NCI-H187 treated with DMSO at 0.1 percent for 48 hours (cell line): ENCODE measurements at regions not wholly inside any gene's neighbourhood (a gene's known extent, or its start where the extent isn't known, plus 50 kb on each side); places are given as distances from the start of the nearest gene placed in this dataset.

Source experiments
- DNase-seq: peaks from one replicate; lab custom pipeline; 2025; lab: John Stamatoyannopoulos, UW

GRCh38 chr15:66932634-66933024, 132.8 kb upstream of the SMAD3 start:
- no peak for DNase-seq

- no peak for DNase-seq
Observed at GRCh38 chr15:66933932-66934867, 131.2 kb upstream of the SMAD3 start.

DNA sequence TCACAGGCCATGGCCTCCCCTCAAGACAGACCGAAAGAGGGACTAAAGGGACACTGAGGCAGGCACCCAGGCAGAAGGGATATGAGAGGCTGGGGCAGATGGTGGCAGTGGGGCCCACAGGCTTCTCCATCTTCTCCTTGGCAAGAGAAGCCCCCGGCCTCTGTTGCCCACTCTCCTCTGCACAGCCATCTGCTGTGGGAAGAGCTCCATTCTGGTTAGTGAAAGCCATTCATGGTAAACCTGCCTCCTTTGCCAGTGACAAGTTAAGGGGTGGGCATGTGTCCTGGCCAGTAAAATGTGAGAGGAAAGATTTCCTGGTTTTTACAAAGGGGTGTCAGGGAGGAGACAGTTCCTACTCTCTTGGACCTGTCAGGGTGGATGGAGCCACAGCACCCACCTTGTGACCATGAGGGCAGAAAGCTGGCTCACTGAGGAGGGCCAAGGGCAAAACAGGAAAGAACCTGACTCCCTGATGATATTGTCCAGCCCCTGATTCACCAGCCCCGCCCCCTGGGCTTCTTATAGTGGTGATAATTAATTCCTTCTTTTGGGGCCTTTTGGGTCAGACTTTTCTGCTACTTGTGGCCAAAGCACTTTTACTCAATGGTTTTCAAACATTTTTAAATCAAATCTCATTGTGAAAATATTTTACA, 130.4 kb upstream of the SMAD3 start:
- no peak for DNase-seq

DNA sequence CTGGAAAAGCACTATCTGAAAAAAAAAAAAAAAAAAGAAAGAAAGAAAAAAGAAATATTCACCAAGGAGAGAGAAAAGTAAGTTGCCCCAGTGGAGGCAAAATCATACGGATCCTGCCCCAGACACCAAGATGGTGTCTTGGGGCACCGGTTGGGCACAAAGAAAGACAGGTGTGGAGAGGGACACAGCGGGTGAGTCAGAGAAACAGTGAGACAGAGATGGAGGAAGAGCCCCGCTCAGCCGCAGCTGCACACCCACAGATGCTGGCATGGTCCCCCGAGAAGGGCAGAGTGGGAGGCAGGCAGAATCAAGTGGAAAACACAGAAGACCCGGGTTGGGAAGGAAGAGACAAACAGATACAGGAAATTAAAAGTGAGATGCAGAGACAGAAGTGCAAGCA, 129.7 kb upstream of the SMAD3 start:
- no peak for DNase-seq

DNA sequence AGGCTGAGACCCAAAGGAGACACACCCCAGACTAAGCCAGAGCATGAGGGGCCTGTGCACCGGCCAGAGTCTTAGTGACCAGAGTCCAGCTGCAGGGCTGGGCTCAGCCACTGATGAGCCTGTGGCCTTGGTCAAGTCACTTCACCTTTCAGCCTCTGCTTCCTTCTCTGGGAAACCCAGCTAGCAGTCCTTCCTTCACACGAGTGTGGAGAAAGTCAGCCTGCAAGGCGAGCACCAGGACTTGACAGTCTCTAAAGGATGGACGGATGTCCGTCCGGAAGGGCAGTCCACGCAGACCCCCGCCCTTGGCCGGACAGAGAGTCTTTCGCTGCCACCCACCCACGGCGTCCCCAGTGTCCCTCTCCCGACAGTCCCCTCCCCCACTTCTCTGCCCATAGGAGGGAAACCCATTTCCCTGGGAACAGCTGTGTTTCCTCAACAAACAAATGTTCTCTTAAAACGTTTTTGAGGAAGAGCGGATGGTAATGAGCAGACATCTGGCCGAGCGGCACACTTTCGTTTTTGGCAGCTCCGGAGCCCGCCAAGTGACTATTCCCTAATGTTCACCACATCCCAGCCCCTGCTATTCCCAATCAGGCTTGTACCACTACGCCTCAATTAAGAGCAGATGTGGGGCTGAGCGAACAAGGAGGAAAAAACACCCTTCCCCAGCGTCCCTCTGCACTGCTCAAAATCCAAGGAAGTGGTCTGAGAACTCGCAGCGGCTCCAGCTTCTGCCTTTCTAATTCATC, 129.1 kb upstream of the SMAD3 start:
- DNase-seq: no peak

DNA sequence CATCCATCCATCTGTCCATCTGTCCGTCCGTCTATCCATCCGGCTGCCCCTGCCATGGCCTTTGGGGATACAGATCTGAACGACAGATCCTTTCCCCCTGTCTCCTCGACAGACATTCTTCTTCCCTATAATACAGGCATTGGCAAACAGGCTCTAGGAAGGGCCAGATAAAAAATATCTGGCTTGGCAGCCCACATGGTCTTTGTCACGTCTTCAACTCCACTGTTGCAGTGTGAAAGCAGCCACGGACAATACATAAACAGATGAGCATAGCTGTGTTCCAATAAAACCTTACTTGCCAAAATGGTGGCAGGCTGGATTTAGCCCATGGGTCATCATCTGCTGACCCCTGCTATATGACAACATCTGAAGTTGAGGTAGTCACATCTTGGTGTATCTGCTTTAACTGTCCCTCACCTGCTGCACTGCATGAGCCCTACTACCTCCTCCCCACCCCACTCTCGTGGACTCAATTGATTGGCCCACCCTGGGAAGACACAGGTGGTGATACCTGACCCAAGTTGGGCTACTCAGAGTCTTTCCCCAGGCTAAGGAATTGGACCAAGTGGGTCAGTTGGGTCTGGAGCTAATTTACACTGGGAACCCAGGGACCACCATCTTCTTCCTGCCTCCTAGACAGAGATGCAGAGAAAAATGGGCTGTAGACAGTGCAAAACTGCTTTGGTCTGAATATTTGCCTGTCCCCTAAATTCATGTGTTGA, 128.4 kb upstream of the SMAD3 start:
- DNase-seq: no peak

DNA sequence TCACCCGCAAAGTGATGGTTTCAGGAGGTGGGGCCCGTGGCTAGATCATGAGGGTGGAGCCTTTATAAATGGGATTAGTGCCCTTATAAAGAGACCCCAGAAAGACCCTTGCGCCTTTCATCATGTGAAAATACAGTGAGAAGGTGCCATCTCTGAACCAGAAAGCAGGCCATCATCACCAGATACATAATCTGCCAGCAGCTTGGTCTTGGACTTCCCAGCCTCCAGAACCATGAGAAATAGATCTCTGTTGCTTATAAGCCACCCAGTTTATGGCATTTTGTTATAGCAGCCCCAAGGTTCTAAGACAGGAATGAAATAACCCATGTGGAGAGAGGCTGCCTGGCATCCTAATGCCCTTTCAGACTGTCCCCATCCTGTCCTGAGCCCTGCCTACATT, 127.8 kb upstream of the SMAD3 start:
- DNase-seq: no peak

DNA sequence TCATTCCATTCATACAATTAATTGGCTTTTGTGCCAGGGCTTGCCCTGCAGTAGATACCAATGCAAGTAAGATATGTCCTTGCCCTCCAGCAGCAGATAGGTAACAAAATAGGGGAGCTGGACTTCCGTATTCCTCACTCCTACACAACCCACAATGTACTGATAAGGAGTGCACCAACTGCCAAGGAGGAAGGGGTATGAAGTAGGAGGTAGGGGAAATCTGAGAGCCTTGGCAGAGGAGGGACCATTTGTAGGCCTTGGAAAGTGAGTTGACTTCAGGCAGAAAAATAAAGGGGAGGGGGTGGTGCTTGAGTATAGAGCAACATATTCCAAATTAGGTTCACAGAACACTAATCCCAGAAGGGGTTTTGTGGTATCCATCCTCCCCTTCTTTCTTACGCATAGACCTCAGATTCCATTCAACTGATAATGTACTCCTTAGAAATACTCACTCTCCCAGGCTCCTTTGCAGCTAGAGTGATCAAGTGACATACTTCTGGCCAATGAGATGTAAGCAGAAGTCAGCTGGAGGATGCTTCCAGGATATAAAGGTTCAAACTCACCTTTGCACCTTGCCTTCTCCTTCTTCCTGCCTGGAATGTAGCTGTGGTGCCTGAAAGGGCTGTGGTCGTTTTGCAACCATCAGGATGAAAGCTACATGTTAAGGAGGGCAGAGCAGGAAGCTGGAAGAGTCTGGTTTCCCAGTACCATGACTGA, 127.1 kb upstream of the SMAD3 start:
- no peak for DNase-seq

- DNase-seq: no peak
Observed at GRCh38 chr15:66939016-66939415, 126.4 kb upstream of the SMAD3 start.

GRCh38 chr15:66939451-66940023, 125.9 kb upstream of the SMAD3 start:
- DNase-seq: no peak

DNA sequence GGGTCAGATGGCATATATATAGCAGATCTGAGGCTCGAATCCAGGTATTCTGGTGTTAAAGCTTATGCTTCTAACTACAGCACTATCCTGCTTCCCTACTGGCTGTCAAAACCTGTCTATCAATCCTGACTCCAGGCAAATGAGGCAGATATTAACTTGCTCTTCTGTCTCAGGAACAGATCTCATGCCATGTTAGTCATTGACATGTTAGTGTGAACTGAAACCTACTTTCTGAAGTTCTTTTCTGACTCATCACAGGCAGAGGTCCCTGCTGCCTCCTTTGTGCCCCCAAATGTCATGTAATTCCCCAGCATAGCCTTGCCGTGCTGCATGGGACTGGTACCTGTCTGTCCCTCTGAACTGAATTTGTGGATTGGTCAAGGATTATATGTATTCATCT, 125.0 kb upstream of the SMAD3 start:
- DNase-seq: no peak

DNA sequence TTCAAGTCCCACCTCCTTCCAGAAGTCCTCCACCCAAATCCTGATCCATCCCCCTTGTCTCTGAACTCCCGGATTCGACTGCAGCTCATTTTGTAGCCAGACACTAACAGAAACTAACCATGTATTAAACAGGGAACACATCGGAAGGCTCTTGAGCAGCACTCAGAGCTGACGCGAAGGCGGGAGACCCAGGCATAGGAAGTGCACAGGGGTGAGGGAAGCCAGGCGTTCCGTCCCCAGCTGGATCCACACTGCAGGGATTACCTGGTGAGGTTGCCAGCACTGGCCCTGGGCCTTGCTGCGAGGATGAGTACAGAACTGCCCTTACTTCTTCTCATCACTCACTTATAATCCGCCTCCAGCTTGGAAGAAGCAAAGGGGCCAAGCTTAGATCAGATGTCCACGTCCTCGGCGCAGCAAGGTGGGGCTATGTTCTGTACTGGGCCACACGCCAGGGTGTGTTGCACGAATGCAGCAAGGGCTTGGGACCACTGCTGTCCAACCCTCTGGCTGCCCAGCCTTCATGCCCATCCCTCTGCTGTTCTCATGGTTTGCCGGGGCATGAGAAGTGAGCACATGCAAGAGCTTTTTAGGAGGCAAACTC, 124.2 kb upstream of the SMAD3 start:
- DNase-seq: no peak

GRCh38 chr15:66941791-66942190, 123.6 kb upstream of the SMAD3 start:
- DNase-seq: no peak

- DNase-seq: no peak
Observed at GRCh38 chr15:66942649-66943390, 122.6 kb upstream of the SMAD3 start.

- DNase-seq: peak; percentile 62
Observed at GRCh38 chr15:66943456-66944095, 121.8 kb upstream of the SMAD3 start.

GRCh38 chr15:66944121-66944520, 121.3 kb upstream of the SMAD3 start:
- no peak for DNase-seq

DNA sequence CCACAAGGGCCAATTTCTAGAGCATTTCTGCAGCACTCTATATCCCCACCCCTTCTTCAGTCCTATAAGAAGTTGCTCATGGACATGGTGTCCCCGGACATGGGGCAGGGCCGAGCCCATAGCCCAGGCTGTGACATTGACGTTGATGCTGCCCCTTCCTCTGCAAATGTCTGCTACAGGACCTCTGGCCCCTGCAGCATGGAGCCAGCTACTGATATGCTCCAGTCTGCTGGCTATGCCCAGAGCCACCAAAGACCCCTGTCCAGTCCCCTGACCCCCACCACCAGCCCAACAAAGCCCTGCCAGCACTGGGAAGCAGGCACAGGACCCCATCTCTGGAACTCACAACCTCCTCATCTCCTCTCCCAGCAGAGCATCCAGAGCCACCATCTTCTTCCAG, 120.1 kb upstream of the SMAD3 start:
- no peak for DNase-seq

- no peak for DNase-seq
Observed at GRCh38 chr15:66945842-66946241, 119.6 kb upstream of the SMAD3 start.

GRCh38 chr15:66946578-66947164, 118.7 kb upstream of the SMAD3 start:
- no peak for DNase-seq
